Activated naive CD8-positive, alpha-beta T cell treated with anti-CD3 and anti-CD28 coated beads, Interleukin-2, amount 50 U/mL, for 24 hours (primary cell): ENCODE measurements at regions not wholly inside any gene's neighbourhood (a gene's known extent, or its start where the extent isn't known, plus 50 kb on each side); places are given as distances from the start of the nearest gene placed in this dataset.

Experiments used
- ATAC-seq: fragments of 150-1000 bp; cut with Tn5 transposase; one replicate; pipeline ENCODE4 v1.10.0; 2021
- DNase-seq: peaks from one replicate; pipeline ENCODE4 v3.0.0; 2021
- H3K27ac Mint-ChIP-seq: one replicate; pipeline ENCODE4 v1.8.0; 2021; ENCODE audit warnings: mild to moderate bottlenecking, mixed read lengths
- H3K27me3 Mint-ChIP-seq: one replicate; pipeline ENCODE4 v1.8.0; 2021; ENCODE audit warnings: mixed read lengths
- H3K36me3 Mint-ChIP-seq: one replicate; pipeline ENCODE4 v1.8.0; 2021; ENCODE audit warnings: low read depth, mixed read lengths
- H3K4me1 Mint-ChIP-seq: one replicate; pipeline ENCODE4 v1.8.0; 2021; ENCODE audit warnings: mixed read lengths
- H3K4me3 Mint-ChIP-seq: one replicate; pipeline ENCODE4 v1.8.0; 2021; ENCODE audit warnings: mild to moderate bottlenecking, moderate library complexity, mixed read lengths
- H3K9me3 Mint-ChIP-seq: one replicate; pipeline ENCODE4 v1.8.0; 2021; ENCODE audit warnings: mixed read lengths

- H3K27me3 Mint-ChIP-seq, result no peaks in the 10 kb centered on the region
- no peaks in the 10 kb centered on the region for H3K36me3 Mint-ChIP-seq
- H3K4me3 Mint-ChIP-seq, result no peak overlapping the region
Measured at GRCh38 chr11:62048100-62048499, 75.7 kb upstream of the INCENP start.

GRCh38 chr11:62046568-62047100 lies 77.2 kb upstream of the INCENP start:
- ATAC-seq, result no peak
- DNase-seq, result no peak
- Mint-ChIP-seq H3K9me3 (no peaks in the 10 kb centered on the region), H3K4me1 (peaks cover 6% of the 10 kb centered on the region), H3K36me3 (no peaks in the 10 kb centered on the region), H3K27ac (no peak overlapping the region), H3K4me3 (no peak overlapping the region), H3K27me3 (no peaks in the 10 kb centered on the region)

More at GRCh38 chr11:62048100-62048499, 75.7 kb upstream of the INCENP start:
- no peaks in the 10 kb centered on the region for H3K9me3 Mint-ChIP-seq
- DNase-seq, result no peak
- ATAC-seq, result no peak
- H3K27ac Mint-ChIP-seq, result no peak overlapping the region
- no peaks in the 10 kb centered on the region for H3K4me1 Mint-ChIP-seq

GRCh38 chr11:62044639-62045121 lies 77.2 kb upstream of the FTH1 start:
- no peak overlapping the region for H3K4me3 Mint-ChIP-seq
- DNase-seq, result no peak
- H3K9me3 Mint-ChIP-seq, result no peaks in the 10 kb centered on the region
- H3K4me1 Mint-ChIP-seq, result peaks cover 6% of the 10 kb centered on the region
- no peaks in the 10 kb centered on the region for H3K27me3 Mint-ChIP-seq
- no peak overlapping the region for H3K27ac Mint-ChIP-seq
- ATAC-seq, result no peak
- no peaks in the 10 kb centered on the region for H3K36me3 Mint-ChIP-seq

- H3K4me3 Mint-ChIP-seq, result no peak overlapping the region
- peaks cover 5% of the 10 kb centered on the region for H3K9me3 Mint-ChIP-seq
- ATAC-seq, result no peak
- H3K27me3 Mint-ChIP-seq, result peaks cover 4% of the 10 kb centered on the region
- peaks cover 7% of the 10 kb centered on the region for H3K4me1 Mint-ChIP-seq
- no peak for DNase-seq
- peaks cover 3% of the 10 kb centered on the region for H3K36me3 Mint-ChIP-seq
- H3K27ac Mint-ChIP-seq, result no peak overlapping the region
Measured at GRCh38 chr11:62035293-62035692, 67.9 kb upstream of the FTH1 start.

GRCh38 chr11:62034036-62034338 lies 66.6 kb upstream of the FTH1 start:
- ATAC-seq, result no peak

GRCh38 chr11:62033191-62034035 lies 66.0 kb upstream of the FTH1 start:
- H3K27ac Mint-ChIP-seq, result no peak overlapping the region
- H3K4me3 Mint-ChIP-seq, result no peak overlapping the region
- peaks cover 7% of the 10 kb centered on the region for H3K4me1 Mint-ChIP-seq
- H3K36me3 Mint-ChIP-seq, result peaks cover 3% of the 10 kb centered on the region
- peaks cover 5% of the 10 kb centered on the region for H3K9me3 Mint-ChIP-seq
- DNase-seq (no peak), ATAC-seq (no peak)
- peaks cover 2% of the 10 kb centered on the region for H3K27me3 Mint-ChIP-seq

More at GRCh38 chr11:62034036-62034338, 66.6 kb upstream of the FTH1 start:
- Mint-ChIP-seq H3K27me3 (peaks cover 4% of the 10 kb centered on the region), H3K4me3 (no peak overlapping the region), H3K36me3 (peaks cover 3% of the 10 kb centered on the region), H3K27ac (no peak overlapping the region), H3K9me3 (peaks cover 5% of the 10 kb centered on the region), H3K4me1 (peaks cover 7% of the 10 kb centered on the region)
- DNase-seq, result no peak

GRCh38 chr11:62030071-62030684 lies 62.7 kb upstream of the FTH1 start:
- no peak overlapping the region for H3K4me3 Mint-ChIP-seq
- H3K27ac Mint-ChIP-seq, result no peak overlapping the region
- no peak for DNase-seq
- H3K27me3 Mint-ChIP-seq, result no peaks in the 10 kb centered on the region
- peaks cover 3% of the 10 kb centered on the region for H3K36me3 Mint-ChIP-seq
- H3K4me1 Mint-ChIP-seq, result peaks cover 16% of the 10 kb centered on the region
- no peak for ATAC-seq
- peaks cover 5% of the 10 kb centered on the region for H3K9me3 Mint-ChIP-seq

GRCh38 chr11:62026739-62027370 lies 59.4 kb upstream of the FTH1 start:
- Mint-ChIP-seq H3K27ac (no peak overlapping the region), H3K27me3 (no peaks in the 10 kb centered on the region), H3K4me3 (no peak overlapping the region), H3K36me3 (no peaks in the 10 kb centered on the region), H3K4me1 (peaks cover 15% of the 10 kb centered on the region), H3K9me3 (no peaks in the 10 kb centered on the region)
- no peak for DNase-seq
- ATAC-seq, result no peak

GRCh38 chr11:62025487-62026105 lies 58.2 kb upstream of the FTH1 start:
- Mint-ChIP-seq H3K27me3 (no peaks in the 10 kb centered on the region), H3K9me3 (peaks cover 7% of the 10 kb centered on the region), H3K27ac (peak overlapping the region; percentile 83), H3K36me3 (peaks cover 3% of the 10 kb centered on the region), H3K4me3 (peak overlapping the region; percentile 59), H3K4me1 (peaks cover 15% of the 10 kb centered on the region)
- peak; percentile 58 for DNase-seq
- peak; percentile 88 for ATAC-seq

- Mint-ChIP-seq H3K9me3 (peaks cover 7% of the 10 kb centered on the region), H3K36me3 (peaks cover 3% of the 10 kb centered on the region), H3K27ac (peak overlapping the region; percentile 83), H3K4me3 (peak overlapping the region; percentile 59), H3K27me3 (no peaks in the 10 kb centered on the region), H3K4me1 (peaks cover 15% of the 10 kb centered on the region)
- ATAC-seq, result no peak
- no peak for DNase-seq
Measured at GRCh38 chr11:62024936-62025486, 57.6 kb upstream of the FTH1 start.

- no peak overlapping the region for H3K4me3 Mint-ChIP-seq
- no peak for ATAC-seq
- H3K4me1 Mint-ChIP-seq, result peaks cover 18% of the 10 kb centered on the region
- H3K36me3 Mint-ChIP-seq, result peaks cover 3% of the 10 kb centered on the region
- peaks cover 7% of the 10 kb centered on the region for H3K9me3 Mint-ChIP-seq
- DNase-seq, result no peak
- H3K27ac Mint-ChIP-seq, result no peak overlapping the region
- H3K27me3 Mint-ChIP-seq, result no peaks in the 10 kb centered on the region
Measured at GRCh38 chr11:62022211-62022610, 54.8 kb upstream of the FTH1 start.

GRCh38 chr11:62020661-62021060 lies 53.2 kb upstream of the FTH1 start:
- H3K9me3 Mint-ChIP-seq, result peaks cover 7% of the 10 kb centered on the region
- no peak overlapping the region for H3K4me3 Mint-ChIP-seq
- DNase-seq, result no peak
- no peak overlapping the region for H3K27ac Mint-ChIP-seq
- H3K36me3 Mint-ChIP-seq, result peaks cover 3% of the 10 kb centered on the region
- H3K4me1 Mint-ChIP-seq, result peaks cover 14% of the 10 kb centered on the region
- ATAC-seq, result no peak
- H3K27me3 Mint-ChIP-seq, result no peaks in the 10 kb centered on the region

- Mint-ChIP-seq H3K4me3 (no peak overlapping the region), H3K9me3 (peaks cover 7% of the 10 kb centered on the region), H3K27me3 (no peaks in the 10 kb centered on the region), H3K27ac (peak overlapping the region; percentile 10), H3K36me3 (peaks cover 3% of the 10 kb centered on the region), H3K4me1 (peaks cover 5% of the 10 kb centered on the region)
- ATAC-seq (no peak), DNase-seq (no peak)
Measured at GRCh38 chr11:62018981-62019664, 51.7 kb upstream of the FTH1 start.
